Mucosa of rectum (tissue), 2 donors: ENCODE measurements at regions not wholly inside any gene's neighbourhood (a gene's known extent, or its start where the extent isn't known, plus 50 kb on each side); places are given as distances from the start of the nearest gene placed in this dataset.

Experiments used
- H3K27ac ChIP-seq, 2 donors: one replicate each; pipeline ENCODE4 v1.7.0; 2013; ENCODE audit warnings: inconsistent platforms in 2 of 2, low read depth in 2 of 2, low read length in 2 of 2
- H3K27me3 ChIP-seq, 2 donors: one replicate each; pipeline ENCODE4 v1.7.0; 2013; ENCODE audit warnings: low read length in 2 of 2; ENCODE audit not compliant: control insufficient read depth in 2 of 2, insufficient read depth in 2 of 2
- H3K36me3 ChIP-seq, 2 donors: one replicate each; pipeline ENCODE4 v1.7.0; 2013; ENCODE audit warnings: low read length in 2 of 2; ENCODE audit not compliant: control insufficient read depth in 2 of 2, insufficient read depth in 2 of 2
- H3K4me1 ChIP-seq, 2 donors: one replicate each; pipeline ENCODE4 v1.7.0; 2013; ENCODE audit warnings: low read length in 2 of 2, mild to moderate bottlenecking in 1 of 2; ENCODE audit not compliant: control insufficient read depth in 2 of 2, insufficient read depth in 2 of 2
- H3K4me3 ChIP-seq, 2 donors: one replicate each; pipeline ENCODE4 v1.7.0; 2013; ENCODE audit warnings: low read length in 2 of 2
- H3K9ac ChIP-seq, 2 donors: one replicate each; pipeline ENCODE4 v1.7.0; 2013; ENCODE audit warnings: low read length in 2 of 2, low read depth in 1 of 2, mild to moderate bottlenecking in 1 of 2
- H3K9me3 ChIP-seq, 2 donors: one replicate each; pipeline ENCODE4 v1.7.0; 2013; ENCODE audit warnings: low read length in 2 of 2; ENCODE audit not compliant: control insufficient read depth in 2 of 2
- donor health status: healthy.
- donor health status: Normal muscosa, but diverticular disease.

- no peak overlapping the region for H3K9ac ChIP-seq
- H3K27me3 ChIP-seq, result no peaks in the 10 kb centered on the region
- H3K27ac ChIP-seq, result no peak overlapping the region
- no peaks in the 10 kb centered on the region for H3K36me3 ChIP-seq
- no peaks in the 10 kb centered on the region for H3K9me3 ChIP-seq
- no peak overlapping the region for H3K4me3 ChIP-seq
- H3K4me1 ChIP-seq, result no peaks in the 10 kb centered on the region
Observed at GRCh38 chr6:54026652-54027400, 84.4 kb upstream of the MLIP start.

GRCh38 chr6:54028170-54028569 is 83.1 kb upstream of the MLIP start:
- Histone ChIP-seq H3K9ac (no peak overlapping the region), H3K4me3 (no peak overlapping the region), H3K27ac (no peak overlapping the region), H3K27me3 (no peaks in the 10 kb centered on the region), H3K4me1 (no peaks in the 10 kb centered on the region), H3K36me3 (no peaks in the 10 kb centered on the region), H3K9me3 (no peaks in the 10 kb centered on the region)

- H3K4me3 ChIP-seq, result no peak overlapping the region
- no peak overlapping the region for H3K9ac ChIP-seq
- H3K27ac ChIP-seq, result no peak overlapping the region
- H3K36me3 ChIP-seq, result no peaks in the 10 kb centered on the region
- no peaks in the 10 kb centered on the region for H3K27me3 ChIP-seq
- H3K9me3 ChIP-seq, result no peaks in the 10 kb centered on the region
- H3K4me1 ChIP-seq, result no peaks in the 10 kb centered on the region
Observed at GRCh38 chr6:54029187-54029586, 82.1 kb upstream of the MLIP start.

- H3K4me1 ChIP-seq, result no peaks in the 10 kb centered on the region
- H3K27ac ChIP-seq, result no peak overlapping the region
- no peak overlapping the region for H3K4me3 ChIP-seq
- H3K9me3 ChIP-seq, result no peaks in the 10 kb centered on the region
- no peaks in the 10 kb centered on the region for H3K27me3 ChIP-seq
- H3K9ac ChIP-seq, result no peak overlapping the region
- H3K36me3 ChIP-seq, result no peaks in the 10 kb centered on the region
Observed at GRCh38 chr6:54031169-54031568, 80.1 kb upstream of the MLIP start.

- no peak overlapping the region for H3K9ac ChIP-seq
- no peaks in the 10 kb centered on the region for H3K27me3 ChIP-seq
- no peak overlapping the region for H3K4me3 ChIP-seq
- peaks cover 0 to 4% of the 10 kb centered on the region in 2 donors for H3K4me1 ChIP-seq
- peak overlapping the region in 1 of 2 donors; percentile 16 for H3K27ac ChIP-seq
- no peaks in the 10 kb centered on the region for H3K9me3 ChIP-seq
- H3K36me3 ChIP-seq, result no peaks in the 10 kb centered on the region
Observed at GRCh38 chr6:54037277-54037779, 73.9 kb upstream of the MLIP start.

GRCh38 chr6:54040545-54040944 is 70.7 kb upstream of the MLIP start:
- H3K9me3 ChIP-seq, result no peaks in the 10 kb centered on the region
- H3K27ac ChIP-seq, result no peak overlapping the region
- H3K9ac ChIP-seq, result no peak overlapping the region
- H3K4me3 ChIP-seq, result no peak overlapping the region
- peaks cover 0 to 4% of the 10 kb centered on the region in 2 donors for H3K4me1 ChIP-seq
- no peaks in the 10 kb centered on the region for H3K27me3 ChIP-seq
- no peaks in the 10 kb centered on the region for H3K36me3 ChIP-seq

GRCh38 chr6:54041239-54041638 is 70.0 kb upstream of the MLIP start:
- no peaks in the 10 kb centered on the region for H3K27me3 ChIP-seq
- H3K4me3 ChIP-seq, result no peak overlapping the region
- no peaks in the 10 kb centered on the region for H3K36me3 ChIP-seq
- no peak overlapping the region for H3K27ac ChIP-seq
- no peaks in the 10 kb centered on the region for H3K9me3 ChIP-seq
- peaks cover 0 to 4% of the 10 kb centered on the region in 2 donors for H3K4me1 ChIP-seq
- H3K9ac ChIP-seq, result no peak overlapping the region

- H3K4me3 ChIP-seq, result no peak overlapping the region
- H3K4me1 ChIP-seq, result peaks cover 0 to 4% of the 10 kb centered on the region in 2 donors
- H3K9me3 ChIP-seq, result no peaks in the 10 kb centered on the region
- no peaks in the 10 kb centered on the region for H3K27me3 ChIP-seq
- no peak overlapping the region for H3K9ac ChIP-seq
- H3K36me3 ChIP-seq, result no peaks in the 10 kb centered on the region
- no peak overlapping the region for H3K27ac ChIP-seq
Observed at GRCh38 chr6:54043360-54043759, 67.9 kb upstream of the MLIP start.

- Histone ChIP-seq H3K27ac (no peak overlapping the region), H3K9ac (no peak overlapping the region), H3K36me3 (no peaks in the 10 kb centered on the region), H3K9me3 (no peaks in the 10 kb centered on the region), H3K4me3 (no peak overlapping the region), H3K27me3 (no peaks in the 10 kb centered on the region), H3K4me1 (peaks cover 0 to 5% of the 10 kb centered on the region in 2 donors)
Observed at GRCh38 chr6:54044059-54044458, 67.2 kb upstream of the MLIP start.

GRCh38 chr6:54048782-54049181 is 62.5 kb upstream of the MLIP start:
- no peaks in the 10 kb centered on the region for H3K9me3 ChIP-seq
- H3K9ac ChIP-seq, result no peak overlapping the region
- H3K36me3 ChIP-seq, result no peaks in the 10 kb centered on the region
- H3K27ac ChIP-seq, result no peak overlapping the region
- H3K4me1 ChIP-seq, result peaks cover 0 to 8% of the 10 kb centered on the region in 2 donors
- H3K4me3 ChIP-seq, result no peak overlapping the region
- no peaks in the 10 kb centered on the region for H3K27me3 ChIP-seq
